HEK293 (cell line): ENCODE measurements at regions not wholly inside any gene's neighbourhood (a gene's known extent, or its start where the extent isn't known, plus 50 kb on each side); places are given as distances from the start of the nearest gene placed in this dataset.

Experiments used
- CTCF ChIA-PET: fragments of 350-600 bp; formaldehyde crosslinking; extraction: SDS; loops from one replicate; lab custom pipeline; 2021; ENCODE audit warnings: antibody characterized with exemption; lab: Yijun Ruan, JAX
- POLR2A ChIA-PET: fragments of 300-600 bp; formaldehyde crosslinking; extraction: SDS; loops from one replicate; lab custom pipeline; 2020; ENCODE audit warnings: antibody characterized with exemption, inconsistent platforms; lab: Yijun Ruan, JAX
- H3K27ac ChIP-seq: fragments of 200-500 bp; sonication (Bioruptor generic); 2 replicates; pipeline ENCODE4 v1.5.1; 2014; ENCODE audit warnings: low read depth, low read length, control low read depth, inconsistent platforms; ENCODE audit errors: extremely low read depth
- H3K36me3 ChIP-seq, 2 experiments: fragments of 200-500 bp in 1 of 2; sonication (Bioruptor generic) in 1 of 2; 1 replicate in 1 of 2; 2 replicates in 1 of 2; pipeline ENCODE4 v1.5.1; 2014 to 2017; ENCODE audit warnings: inconsistent platforms in 2 of 2, low read length in 2 of 2; ENCODE audit not compliant: control insufficient read depth in 2 of 2, insufficient read depth in 1 of 2
- H3K4me1 ChIP-seq: fragments of 200-500 bp; sonication (Bioruptor generic); 2 replicates; pipeline ENCODE4 v1.5.1; 2014; ENCODE audit warnings: mild to moderate bottlenecking, low read length, inconsistent platforms; ENCODE audit not compliant: control insufficient read depth, insufficient read depth
- H3K4me3 ChIP-seq: 2 replicates; pipeline ENCODE4 v1.5.1; 2011; ENCODE audit warnings: low read depth, mild to moderate bottlenecking, control low read depth, low read length, moderate library complexity
- H3K9me3 ChIP-seq: fragments of 200-500 bp; sonication (Bioruptor generic); 2 replicates; pipeline ENCODE4 v1.5.1; 2014; ENCODE audit warnings: low read depth, low read length, inconsistent platforms; ENCODE audit not compliant: control insufficient read depth, insufficient read depth
- HOXD13 ChIP-seq: sonication (generic); formaldehyde crosslinking; IDR thresholded peaks from 2 replicates; pipeline ENCODE4 v1.8.0; 2022; ENCODE audit warnings: missing genetic modification reagents, borderline replicate concordance
- KLF9 ChIP-seq: fragments of 450-650 bp; formaldehyde crosslinking; IDR thresholded peaks from 2 replicates; pipeline ENCODE4 v1.5.1; 2016; ENCODE audit warnings: missing biosample characterization, missing genetic modification characterization, low read depth
- PBX3 ChIP-seq: sonication (generic); formaldehyde crosslinking; IDR thresholded peaks from 2 replicates; pipeline ENCODE4 v1.8.1; 2022; ENCODE audit warnings: mild to moderate bottlenecking, moderate library complexity, missing genetic modification reagents
- ZBTB17 ChIP-seq: fragments of 450-650 bp; formaldehyde crosslinking; IDR thresholded peaks from 2 replicates; pipeline ENCODE4 v1.5.1; 2016; ENCODE audit warnings: missing biosample characterization, missing genetic modification characterization
- ZBTB49 ChIP-seq: fragments of 450-650 bp; formaldehyde crosslinking; IDR thresholded peaks from 2 replicates; pipeline ENCODE4 v1.5.1; 2016; ENCODE audit warnings: missing biosample characterization, missing genetic modification characterization, low read depth
- ZEB2 ChIP-seq: fragments of 450-650 bp; formaldehyde crosslinking; IDR thresholded peaks from 2 replicates; pipeline ENCODE4 v1.5.1; 2016; ENCODE audit warnings: missing biosample characterization, missing genetic modification characterization
- ZNF16 ChIP-seq: fragments of 450-650 bp; formaldehyde crosslinking; IDR thresholded peaks from 2 replicates; pipeline ENCODE4 v1.5.1; 2016; ENCODE audit warnings: low read depth, missing biosample characterization, missing genetic modification characterization
- ZNF221 ChIP-seq: fragments of 450-650 bp; formaldehyde crosslinking; IDR thresholded peaks from 2 replicates; pipeline ENCODE4 v1.5.1; 2017; ENCODE audit warnings: missing biosample characterization, missing genetic modification characterization, borderline replicate concordance
- ZNF426 ChIP-seq: fragments of 450-650 bp; formaldehyde crosslinking; IDR thresholded peaks from 2 replicates; pipeline ENCODE4 v1.5.1; 2017; ENCODE audit warnings: missing biosample characterization, missing genetic modification characterization, mild to moderate bottlenecking, inconsistent platforms, moderate library complexity
- ZNF580 ChIP-seq: fragments of 450-650 bp; formaldehyde crosslinking; IDR thresholded peaks from 2 replicates; pipeline ENCODE4 v1.5.1; 2016; ENCODE audit warnings: missing biosample characterization, missing genetic modification characterization
- ZNF600 ChIP-seq: fragments of 450-650 bp; formaldehyde crosslinking; IDR thresholded peaks from 2 replicates; pipeline ENCODE4 v1.5.1; 2016; ENCODE audit warnings: missing biosample characterization, missing genetic modification characterization
- ZNF610 ChIP-seq: fragments of 450-650 bp; formaldehyde crosslinking; IDR thresholded peaks from 2 replicates; pipeline ENCODE4 v1.5.1; 2016; ENCODE audit warnings: missing biosample characterization, missing genetic modification characterization, borderline replicate concordance
- ZNF623 ChIP-seq: fragments of 450-650 bp; formaldehyde crosslinking; IDR thresholded peaks from 2 replicates; pipeline ENCODE4 v1.5.1; 2016; ENCODE audit warnings: missing biosample characterization, missing genetic modification characterization
- ZNF624 ChIP-seq: fragments of 450-650 bp; formaldehyde crosslinking; IDR thresholded peaks from 2 replicates; pipeline ENCODE4 v1.5.1; 2017; ENCODE audit warnings: missing biosample characterization, missing genetic modification characterization
- ZNF658 ChIP-seq: fragments of 450-650 bp; formaldehyde crosslinking; IDR thresholded peaks from 2 replicates; pipeline ENCODE4; 2016; ENCODE audit warnings: missing biosample characterization, missing genetic modification characterization
- ZNF660 ChIP-seq: fragments of 450-650 bp; IDR thresholded peaks from 2 replicates; pipeline ENCODE4 v1.5.1; 2018; ENCODE audit warnings: missing biosample characterization, mild to moderate bottlenecking, missing genetic modification characterization
- ZNF664 ChIP-seq: fragments of 450-650 bp; formaldehyde crosslinking; IDR thresholded peaks from 2 replicates; pipeline ENCODE4 v1.5.1; 2016; ENCODE audit warnings: missing biosample characterization, missing genetic modification characterization
- ZNF701 ChIP-seq: fragments of 450-650 bp; formaldehyde crosslinking; IDR thresholded peaks from 2 replicates; pipeline ENCODE4 v1.5.1; 2016; ENCODE audit warnings: missing biosample characterization, missing genetic modification characterization
- ZNF777 ChIP-seq: fragments of 450-650 bp; formaldehyde crosslinking; IDR thresholded peaks from 2 replicates; pipeline ENCODE4 v1.5.1; 2017; ENCODE audit warnings: missing biosample characterization, missing genetic modification characterization, borderline replicate concordance
- ZNF830 ChIP-seq: fragments of 450-650 bp; IDR thresholded peaks from 2 replicates; pipeline ENCODE4 v1.5.0; 2018; ENCODE audit warnings: missing biosample characterization, missing genetic modification characterization, low read depth, mild to moderate bottlenecking, moderate library complexity
- TF ChIP-seq, protein P1 (sequence below): IDR thresholded peaks from 2 replicates; pipeline ENCODE4 v1.6.1; 2011; ENCODE audit warnings: mild to moderate bottlenecking, low read depth, low read length, borderline replicate concordance
- TF ChIP-seq, protein P2 (sequence below): fragments of 450-650 bp; formaldehyde crosslinking; IDR thresholded peaks from 2 replicates; pipeline ENCODE4 v1.5.1; 2016; ENCODE audit warnings: missing biosample characterization, missing genetic modification characterization
- TF ChIP-seq, protein P3 (sequence below): fragments of 450-650 bp; formaldehyde crosslinking; IDR thresholded peaks from 2 replicates; pipeline ENCODE4 v1.5.1; 2016; ENCODE audit warnings: missing biosample characterization, missing genetic modification characterization
- TF ChIP-seq, protein P4 (sequence below): fragments of 450-650 bp; formaldehyde crosslinking; IDR thresholded peaks from 2 replicates; pipeline ENCODE4 v1.5.1; 2017; ENCODE audit warnings: missing biosample characterization, missing genetic modification characterization

GRCh38 chr9:81207651-81208050, 481.7 kb downstream of the TLE1 start:
- POLR2A ChIA-PET, result no interaction called here
- Histone ChIP-seq H3K9me3 (no peaks in the 10 kb centered on the region), H3K36me3 (no peaks in the 10 kb centered on the region), H3K4me1 (no peaks in the 10 kb centered on the region), H3K4me3 (no peak overlapping the region), H3K27ac (no peak overlapping the region)
- CTCF ChIA-PET, result no interaction called here
- TF ChIP-seq, protein P1, sequence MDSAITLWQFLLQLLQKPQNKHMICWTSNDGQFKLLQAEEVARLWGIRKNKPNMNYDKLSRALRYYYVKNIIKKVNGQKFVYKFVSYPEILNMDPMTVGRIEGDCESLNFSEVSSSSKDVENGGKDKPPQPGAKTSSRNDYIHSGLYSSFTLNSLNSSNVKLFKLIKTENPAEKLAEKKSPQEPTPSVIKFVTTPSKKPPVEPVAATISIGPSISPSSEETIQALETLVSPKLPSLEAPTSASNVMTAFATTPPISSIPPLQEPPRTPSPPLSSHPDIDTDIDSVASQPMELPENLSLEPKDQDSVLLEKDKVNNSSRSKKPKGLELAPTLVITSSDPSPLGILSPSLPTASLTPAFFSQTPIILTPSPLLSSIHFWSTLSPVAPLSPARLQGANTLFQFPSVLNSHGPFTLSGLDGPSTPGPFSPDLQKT, result no peak
- TF ChIP-seq KLF9 (no peak), ZNF610 (no peak), ZNF701 (tag by site-specific recombination) (no peak), ZNF16 (tag by site-specific recombination) (no peak), ZNF777 (no peak), ZNF221 (tag by site-specific recombination) (no peak), ZNF600 (no peak), ZNF660 (tag by site-specific recombination) (no peak)
- TF ChIP-seq, protein P2, sequence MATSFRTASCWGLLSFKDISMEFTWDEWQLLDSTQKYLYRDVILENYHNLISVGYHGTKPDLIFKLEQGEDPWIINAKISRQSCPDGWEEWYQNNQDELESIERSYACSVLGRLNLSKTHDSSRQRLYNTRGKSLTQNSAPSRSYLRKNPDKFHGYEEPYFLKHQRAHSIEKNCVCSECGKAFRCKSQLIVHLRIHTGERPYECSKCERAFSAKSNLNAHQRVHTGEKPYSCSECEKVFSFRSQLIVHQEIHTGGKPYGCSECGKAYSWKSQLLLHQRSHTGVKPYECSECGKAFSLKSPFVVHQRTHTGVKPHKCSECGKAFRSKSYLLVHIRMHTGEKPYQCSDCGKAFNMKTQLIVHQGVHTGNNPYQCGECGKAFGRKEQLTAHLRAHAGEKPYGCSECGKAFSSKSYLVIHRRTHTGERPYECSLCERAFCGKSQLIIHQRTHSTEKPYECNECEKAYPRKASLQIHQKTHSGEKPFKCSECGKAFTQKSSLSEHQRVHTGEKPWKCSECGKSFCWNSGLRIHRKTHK, result no peak
- TF ChIP-seq, protein P3, sequence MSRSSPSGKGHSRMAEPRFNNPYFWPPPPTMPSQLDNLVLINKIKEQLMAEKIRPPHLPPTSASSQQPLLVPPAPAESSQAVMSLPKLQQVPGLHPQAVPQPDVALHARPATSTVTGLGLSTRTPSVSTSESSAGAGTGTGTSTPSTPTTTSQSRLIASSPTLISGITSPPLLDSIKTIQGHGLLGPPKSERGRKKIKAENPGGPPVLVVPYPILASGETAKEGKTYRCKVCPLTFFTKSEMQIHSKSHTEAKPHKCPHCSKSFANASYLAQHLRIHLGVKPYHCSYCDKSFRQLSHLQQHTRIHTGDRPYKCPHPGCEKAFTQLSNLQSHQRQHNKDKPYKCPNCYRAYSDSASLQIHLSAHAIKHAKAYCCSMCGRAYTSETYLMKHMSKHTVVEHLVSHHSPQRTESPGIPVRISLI (tag by site-specific recombination), result no peak

- H3K4me3 ChIP-seq, result no peak overlapping the region
- H3K27ac ChIP-seq, result no peak overlapping the region
- ChIA-PET POLR2A (no interaction called here), CTCF (interaction anchor here (0.7 kb wide), 1 partner anchor 1525 kb away, joined by 3 read pairs; no protein-coding TSS in a partner anchor)
- no peaks in the 10 kb centered on the region for H3K36me3 ChIP-seq
- H3K4me1 ChIP-seq, result no peaks in the 10 kb centered on the region
- H3K9me3 ChIP-seq, result no peaks in the 10 kb centered on the region
- TF ChIP-seq ZNF221 (tag by site-specific recombination) (no peak), PBX3 (CRISPR knock-in tag) (no peak), ZEB2 (no peak), ZNF426 (tag by site-specific recombination) (no peak), ZNF624 (tag by site-specific recombination) (no peak)
- TF ChIP-seq, all 188 proteins: peak for 0
These were observed 487.1 kb downstream of the TLE1 start for GRCh38 chr9:81202292-81202691.

- ChIA-PET CTCF (no interaction called here), POLR2A (no interaction called here)
- no peak for TF ChIP-seq ZNF664
- no peak for TF ChIP-seq HOXD13 (CRISPR knock-in tag)
- no peak for TF ChIP-seq ZBTB17 (tag by site-specific recombination)
- no peak for TF ChIP-seq ZNF623 (tag by site-specific recombination)
- no peak for TF ChIP-seq ZNF658 (tag by site-specific recombination)
- TF ChIP-seq, protein P4, sequence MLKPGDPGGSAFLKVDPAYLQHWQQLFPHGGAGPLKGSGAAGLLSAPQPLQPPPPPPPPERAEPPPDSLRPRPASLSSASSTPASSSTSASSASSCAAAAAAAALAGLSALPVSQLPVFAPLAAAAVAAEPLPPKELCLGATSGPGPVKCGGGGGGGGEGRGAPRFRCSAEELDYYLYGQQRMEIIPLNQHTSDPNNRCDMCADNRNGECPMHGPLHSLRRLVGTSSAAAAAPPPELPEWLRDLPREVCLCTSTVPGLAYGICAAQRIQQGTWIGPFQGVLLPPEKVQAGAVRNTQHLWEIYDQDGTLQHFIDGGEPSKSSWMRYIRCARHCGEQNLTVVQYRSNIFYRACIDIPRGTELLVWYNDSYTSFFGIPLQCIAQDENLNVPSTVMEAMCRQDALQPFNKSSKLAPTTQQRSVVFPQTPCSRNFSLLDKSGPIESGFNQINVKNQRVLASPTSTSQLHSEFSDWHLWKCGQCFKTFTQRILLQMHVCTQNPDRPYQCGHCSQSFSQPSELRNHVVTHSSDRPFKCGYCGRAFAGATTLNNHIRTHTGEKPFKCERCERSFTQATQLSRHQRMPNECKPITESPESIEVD (tag by site-specific recombination), result no peak
- no peak for TF ChIP-seq ZNF830
- no peak for TF ChIP-seq ZBTB49 (tag by site-specific recombination)
- no peak for TF ChIP-seq ZNF580 (tag by site-specific recombination)
- TF ChIP-seq ZNF221 (tag by site-specific recombination), result no peak
These were observed 494.1 kb downstream of the TLE1 start for GRCh38 chr9:81195206-81195605.

More at GRCh38 chr9:81195206-81195605, 494.1 kb downstream of the TLE1 start:
- H3K4me3 ChIP-seq, result no peak overlapping the region
- no peaks in the 10 kb centered on the region for H3K36me3 ChIP-seq
- H3K4me1 ChIP-seq, result no peaks in the 10 kb centered on the region; the same call in 1 of the 2 replicates
- H3K27ac ChIP-seq, result no peak overlapping the region
- H3K9me3 ChIP-seq, result no peaks in the 10 kb centered on the region
